OCI-LY3 (cell line): ENCODE measurements at regions not wholly inside any gene's neighbourhood (a gene's known extent, or its start where the extent isn't known, plus 50 kb on each side); places are given as distances from the start of the nearest gene placed in this dataset.

ENCODE experiments used
- EZH2phosphoT487 ChIP-seq: fragments of 200-600 bp; shearing (Covaris generic); IDR thresholded peaks from 2 replicates; pipeline ENCODE4 v1.6.1; 2018; ENCODE audit warnings: antibody characterized with exemption, mixed run types, low read depth
- TF ChIP-seq, protein P1 (sequence below): fragments of 200-600, 300-600 bp; sonication (generic); IDR thresholded peaks from 2 replicates; pipeline ENCODE4 v1.5.1; 2014; ENCODE audit warnings: antibody characterized with exemption, low read length, low read depth

DNA sequence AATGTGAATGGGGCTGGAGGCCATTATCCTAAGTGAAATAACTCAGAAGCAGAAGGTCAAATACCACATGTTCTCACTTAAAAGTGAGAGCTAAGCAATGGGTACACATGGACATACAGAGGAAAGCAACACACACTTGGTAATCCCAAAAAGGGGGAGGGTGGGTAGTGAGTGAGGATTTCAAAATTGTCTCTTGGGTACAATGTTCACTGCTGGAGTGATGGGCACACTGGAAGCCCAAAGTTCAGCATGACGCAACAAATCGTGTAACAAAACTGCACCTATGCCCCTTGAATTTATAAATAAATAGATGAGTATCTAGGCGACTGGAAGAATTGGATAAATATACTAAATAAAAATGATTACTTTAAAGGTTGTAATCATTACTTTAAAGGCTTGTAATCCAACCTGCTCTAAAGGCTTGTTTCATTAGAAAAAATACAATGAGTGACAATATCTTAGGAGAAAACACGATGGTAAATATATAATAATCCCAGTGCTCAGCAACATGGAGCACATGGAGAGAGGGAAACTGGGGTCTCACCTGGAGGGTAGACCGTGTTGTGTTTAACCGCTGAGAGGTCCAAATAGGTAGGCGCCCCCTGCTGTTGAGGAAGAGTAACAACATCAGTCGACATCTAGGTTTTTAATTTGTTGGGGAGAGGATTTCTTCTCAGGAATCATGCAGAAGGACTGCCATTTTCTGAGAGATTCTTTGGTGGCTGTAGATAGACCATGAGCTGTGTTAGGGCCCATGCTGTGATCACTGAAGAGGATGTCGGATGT is 78.5 kb upstream of the ROBO1 start:
- TF ChIP-seq, protein P1, sequence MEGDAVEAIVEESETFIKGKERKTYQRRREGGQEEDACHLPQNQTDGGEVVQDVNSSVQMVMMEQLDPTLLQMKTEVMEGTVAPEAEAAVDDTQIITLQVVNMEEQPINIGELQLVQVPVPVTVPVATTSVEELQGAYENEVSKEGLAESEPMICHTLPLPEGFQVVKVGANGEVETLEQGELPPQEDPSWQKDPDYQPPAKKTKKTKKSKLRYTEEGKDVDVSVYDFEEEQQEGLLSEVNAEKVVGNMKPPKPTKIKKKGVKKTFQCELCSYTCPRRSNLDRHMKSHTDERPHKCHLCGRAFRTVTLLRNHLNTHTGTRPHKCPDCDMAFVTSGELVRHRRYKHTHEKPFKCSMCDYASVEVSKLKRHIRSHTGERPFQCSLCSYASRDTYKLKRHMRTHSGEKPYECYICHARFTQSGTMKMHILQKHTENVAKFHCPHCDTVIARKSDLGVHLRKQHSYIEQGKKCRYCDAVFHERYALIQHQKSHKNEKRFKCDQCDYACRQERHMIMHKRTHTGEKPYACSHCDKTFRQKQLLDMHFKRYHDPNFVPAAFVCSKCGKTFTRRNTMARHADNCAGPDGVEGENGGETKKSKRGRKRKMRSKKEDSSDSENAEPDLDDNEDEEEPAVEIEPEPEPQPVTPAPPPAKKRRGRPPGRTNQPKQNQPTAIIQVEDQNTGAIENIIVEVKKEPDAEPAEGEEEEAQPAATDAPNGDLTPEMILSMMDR = peak; percentile 60
- TF ChIP-seq EZH2phosphoT487 = no peak
